ACC112 (cell line): ENCODE measurements at regions not wholly inside any gene's neighbourhood (a gene's known extent, or its start where the extent isn't known, plus 50 kb on each side); places are given as distances from the start of the nearest gene placed in this dataset.

ENCODE experiments used
- H2AFZ ChIP-seq: fragments of 200-600 bp; sonication (generic); one replicate; pipeline ENCODE4 v1.6.0; 2017; ENCODE audit warnings: antibody characterized with exemption, low read length; ENCODE audit not compliant: unreplicated experiment
- H3K27ac ChIP-seq: fragments of 200-600 bp; sonication (generic); 2 replicates; pipeline ENCODE4 v1.5.1; 2014; ENCODE audit warnings: low read depth, mild to moderate bottlenecking, antibody characterized with exemption, low read length, moderate library complexity
- H3K27me3 ChIP-seq: fragments of 200-600 bp; sonication (generic); 2 replicates; pipeline ENCODE4 v1.6.1; 2014; ENCODE audit warnings: mild to moderate bottlenecking, antibody characterized with exemption, low read length, moderate library complexity, mixed read lengths; ENCODE audit not compliant: insufficient read depth
- H3K36me3 ChIP-seq: fragments of 200-600 bp; sonication (generic); 2 replicates; pipeline ENCODE4 v1.6.1; 2016; ENCODE audit warnings: mild to moderate bottlenecking, antibody characterized with exemption, low read length, moderate library complexity, mixed read lengths; ENCODE audit not compliant: insufficient read depth
- H3K4me1 ChIP-seq: fragments of 200-600 bp; sonication (generic); one replicate; pipeline ENCODE4 v1.6.1; 2016; ENCODE audit warnings: low read length, mixed read lengths; ENCODE audit not compliant: insufficient read depth, unreplicated experiment, control insufficient read depth
- H3K4me3 ChIP-seq: fragments of 200-600 bp; sonication (generic); 2 replicates; pipeline ENCODE4 v1.5.1; 2014; ENCODE audit warnings: mild to moderate bottlenecking, low read depth, low read length
- H3K79me2 ChIP-seq: fragments of 200-600 bp; sonication (generic); one replicate; pipeline ENCODE4 v1.6.0; 2016; ENCODE audit warnings: low read length; ENCODE audit not compliant: control insufficient read depth, unreplicated experiment, insufficient read depth

DNA sequence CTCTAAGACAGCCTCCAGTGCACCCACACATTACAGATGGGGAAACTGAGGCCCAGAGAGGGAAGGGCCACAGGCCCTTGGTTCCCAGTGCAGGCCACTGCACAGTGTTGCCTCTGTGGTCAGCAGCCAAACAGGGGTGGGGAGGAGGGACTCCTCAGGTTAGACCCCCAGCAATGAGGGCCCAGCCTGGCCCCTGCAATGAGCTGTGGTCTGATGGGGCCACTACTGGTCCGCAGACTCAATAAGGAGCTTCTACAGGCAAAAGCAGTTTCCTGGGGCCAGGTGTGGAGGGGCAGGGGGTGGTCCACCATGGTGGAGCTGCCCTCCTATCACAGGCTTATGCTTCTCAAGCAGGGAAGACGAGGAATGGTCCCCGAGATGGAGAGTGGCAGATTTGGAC is 87.6 kb downstream of the HS1BP3 start:
- Histone ChIP-seq H3K4me3 (no peak overlapping the region), H3K79me2 (no peaks in the 10 kb centered on the region), H3K27ac (no peak overlapping the region; the same call in 1 of the 2 replicates), H3K36me3 (no peaks in the 10 kb centered on the region), H3K27me3 (no peaks in the 10 kb centered on the region), H2AFZ (no peak overlapping the region), H3K4me1 (peaks cover 33% of the 10 kb centered on the region)

DNA sequence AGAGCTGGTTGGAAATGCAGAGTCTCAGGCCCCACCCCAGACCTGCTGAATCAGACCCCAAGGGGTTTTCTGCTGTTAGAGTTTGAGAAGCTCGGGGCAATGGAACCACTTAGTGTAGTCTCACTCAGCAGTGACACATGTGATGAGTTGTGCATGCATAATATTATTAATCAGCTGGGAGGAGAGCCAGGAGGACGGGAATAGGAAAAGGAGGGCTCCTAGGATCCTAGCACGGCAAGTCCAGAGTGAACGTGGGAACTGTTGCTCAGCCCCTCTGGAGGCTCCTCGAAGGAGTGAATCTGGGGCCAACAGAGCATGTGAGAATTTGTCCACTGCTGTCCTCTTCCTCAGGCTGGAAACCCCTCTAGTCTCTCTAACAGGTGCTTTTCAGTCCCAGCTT is 87.1 kb downstream of the HS1BP3 start:
- H3K79me2 ChIP-seq: no peaks in the 10 kb centered on the region
- H3K27ac ChIP-seq: peak overlapping the region; percentile 19; the same call in 1 of the 2 replicates
- H2AFZ ChIP-seq: no peak overlapping the region
- no peaks in the 10 kb centered on the region for H3K27me3 ChIP-seq
- no peaks in the 10 kb centered on the region for H3K36me3 ChIP-seq
- H3K4me3 ChIP-seq: no peak overlapping the region
- peaks cover 39% of the 10 kb centered on the region for H3K4me1 ChIP-seq

DNA sequence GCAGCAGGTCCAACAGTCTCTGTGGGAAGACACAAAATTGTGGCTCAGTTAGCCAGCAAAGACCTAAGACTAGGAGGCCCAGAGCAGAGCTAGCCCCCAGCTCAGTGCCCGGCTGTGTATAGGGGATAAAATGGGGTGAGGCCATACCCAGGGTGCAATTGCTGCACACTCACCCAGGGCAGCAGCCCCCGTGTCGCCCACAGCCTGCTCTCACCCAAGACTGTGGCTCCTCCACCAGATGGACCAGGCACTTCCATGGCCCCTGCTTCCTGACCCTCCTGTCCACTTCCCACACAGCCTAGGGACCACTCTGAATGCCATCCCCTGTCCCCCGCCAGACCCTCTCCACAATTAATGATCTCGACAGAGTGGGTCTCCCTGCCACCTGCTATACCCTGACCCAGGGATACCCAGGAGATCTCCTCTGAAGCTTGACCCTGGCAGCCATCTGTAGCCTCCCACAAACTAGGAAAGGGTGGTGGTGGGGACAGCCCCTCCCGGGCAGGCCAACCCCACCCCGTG is 85.7 kb downstream of the HS1BP3 start:
- Histone ChIP-seq H3K4me1 (peaks cover 48% of the 10 kb centered on the region), H3K36me3 (no peaks in the 10 kb centered on the region), H3K27me3 (no peaks in the 10 kb centered on the region), H3K79me2 (no peaks in the 10 kb centered on the region), H2AFZ (no peak overlapping the region), H3K4me3 (no peak overlapping the region), H3K27ac (no peak overlapping the region)

DNA sequence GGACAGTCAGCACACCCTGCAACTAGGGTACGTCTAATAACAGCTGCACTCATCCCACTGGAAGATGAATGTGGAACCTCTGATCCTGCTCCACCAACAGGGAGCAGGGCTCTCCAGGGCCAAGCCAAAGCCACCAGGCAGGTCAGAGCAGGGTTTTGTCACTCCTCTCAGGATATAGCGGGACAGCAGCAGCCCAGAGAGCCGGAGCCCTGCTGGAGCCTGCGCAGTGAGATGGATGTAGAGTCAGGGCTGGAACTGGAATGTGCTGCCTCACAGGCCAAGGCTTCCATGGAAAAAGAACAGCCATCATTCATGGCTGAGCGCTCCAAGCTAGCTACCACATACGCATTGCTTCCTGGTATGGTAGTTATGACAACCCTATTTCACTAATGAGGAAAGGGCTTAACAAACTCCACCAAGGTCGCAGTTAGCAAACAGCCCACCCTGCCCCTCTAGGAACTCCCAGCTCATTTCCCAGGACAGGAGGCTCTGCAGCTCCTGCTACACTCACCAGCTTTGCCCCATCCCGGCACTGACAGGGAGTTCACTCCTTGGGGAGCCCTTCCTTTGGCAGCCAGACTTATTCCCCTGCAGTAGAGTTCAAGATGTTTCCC is 85.2 kb downstream of the HS1BP3 start:
- H3K4me3 ChIP-seq: no peak overlapping the region
- H3K4me1 ChIP-seq: peaks cover 47% of the 10 kb centered on the region
- H3K27ac ChIP-seq: no peak overlapping the region
- H2AFZ ChIP-seq: no peak overlapping the region
- H3K27me3 ChIP-seq: no peaks in the 10 kb centered on the region
- H3K36me3 ChIP-seq: no peaks in the 10 kb centered on the region
- H3K79me2 ChIP-seq: no peaks in the 10 kb centered on the region

DNA sequence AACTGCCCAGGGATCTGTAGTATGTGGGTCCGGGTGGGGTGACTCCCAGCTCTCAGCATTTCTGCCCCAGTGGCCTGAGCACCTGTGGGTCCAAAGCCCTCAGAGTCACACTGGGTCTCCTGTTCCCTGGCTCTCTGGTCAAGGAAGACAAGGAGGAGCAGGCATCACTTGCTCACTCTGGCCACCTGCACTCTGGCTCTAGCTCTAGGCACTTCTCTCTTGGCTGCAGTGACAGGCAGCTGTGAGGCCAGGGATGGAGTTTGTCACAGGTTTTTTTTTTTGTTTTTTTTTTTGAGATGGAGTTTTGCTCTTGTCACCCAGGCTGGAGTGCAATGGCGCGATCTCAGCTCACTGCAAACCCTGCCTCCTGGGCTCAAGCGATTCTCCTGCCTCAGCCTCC is 84.6 kb downstream of the HS1BP3 start:
- Histone ChIP-seq H3K79me2 (no peaks in the 10 kb centered on the region), H3K4me1 (peaks cover 41% of the 10 kb centered on the region), H3K27ac (no peak overlapping the region), H3K36me3 (no peaks in the 10 kb centered on the region), H2AFZ (no peak overlapping the region), H3K4me3 (no peak overlapping the region), H3K27me3 (no peaks in the 10 kb centered on the region)

DNA sequence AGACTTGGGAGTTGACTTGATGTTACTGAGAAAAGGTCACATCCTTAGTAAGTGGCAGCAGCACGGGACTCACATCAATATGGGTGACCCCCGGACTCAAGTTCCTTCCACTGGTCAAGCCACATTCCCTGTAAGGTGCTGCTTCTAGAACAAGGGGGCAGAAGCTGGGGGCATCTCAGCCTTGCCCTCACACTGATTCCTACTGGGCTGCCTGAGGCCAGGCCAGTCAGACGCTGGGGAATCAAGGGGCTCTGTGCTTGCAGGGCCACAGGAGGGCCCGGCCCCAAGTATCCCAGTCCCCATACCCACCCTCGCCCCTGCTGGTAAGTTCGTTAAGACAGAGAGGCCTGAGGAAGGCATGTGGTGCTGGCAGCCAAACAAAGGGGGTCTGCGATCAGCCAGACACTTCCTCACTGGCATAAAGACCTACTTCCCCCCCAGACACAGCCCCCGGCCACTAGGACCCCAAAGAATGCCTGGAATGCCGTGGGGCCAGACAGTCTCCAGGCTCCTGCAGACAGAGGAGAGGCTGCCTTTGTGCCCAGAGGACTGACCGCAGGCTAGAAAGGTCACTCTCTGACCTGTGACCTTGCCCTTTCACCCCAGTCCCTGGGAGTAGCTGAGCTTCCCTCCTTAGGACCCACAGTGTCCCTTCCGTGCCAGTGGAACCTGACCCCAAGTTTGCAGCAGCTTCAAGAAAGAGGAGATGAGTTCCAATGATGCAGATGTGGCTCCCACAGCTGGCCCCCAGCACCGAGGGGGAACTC is 83.6 kb downstream of the HS1BP3 start:
- Histone ChIP-seq H3K27me3 (no peaks in the 10 kb centered on the region), H3K36me3 (no peaks in the 10 kb centered on the region), H3K27ac (no peak overlapping the region), H3K79me2 (no peaks in the 10 kb centered on the region), H3K4me3 (no peak overlapping the region), H2AFZ (no peak overlapping the region), H3K4me1 (peaks cover 32% of the 10 kb centered on the region)
